HEK293T (cell line): ENCODE measurements at regions not wholly inside any gene's neighbourhood (a gene's known extent, or its start where the extent isn't known, plus 50 kb on each side); places are given as distances from the start of the nearest gene placed in this dataset.

ENCODE experiments used
- ARNT ChIP-seq: fragments of 450-650 bp; IDR thresholded peaks from 2 replicates; pipeline ENCODE4 v1.6.1; 2017; ENCODE audit warnings: mild to moderate bottlenecking
- BHLHE40 ChIP-seq: fragments of 450-650 bp; IDR thresholded peaks from 2 replicates; pipeline ENCODE4 v1.6.1; 2016; ENCODE audit warnings: mild to moderate bottlenecking, moderate library complexity, borderline replicate concordance

- TF ChIP-seq ARNT (no peak), BHLHE40 (no peak)
Observed at GRCh38 chr9:103193992-103194391, 198.9 kb downstream of the CYLC2 start.
